GM21528 (cell line): ENCODE measurements at regions not wholly inside any gene's neighbourhood (a gene's known extent, or its start where the extent isn't known, plus 50 kb on each side); places are given as distances from the start of the nearest gene placed in this dataset.

ENCODE experiments used
- ATAC-seq: cut with Tn5 transposase; IDR thresholded peaks from one replicate; pipeline ENCODE4 v1.9.1; 2021; ENCODE audit warnings: mild to moderate bottlenecking, moderate library complexity; ENCODE audit not compliant: unreplicated experiment, low FRiP score

GRCh38 chr5:6202149-6202967 is 176.0 kb downstream of the MED10 start:
- ATAC-seq: no peak

GRCh38 chr5:6201631-6202030 is 176.7 kb downstream of the MED10 start:
- no peak for ATAC-seq

- no peak for ATAC-seq
These were observed 179.8 kb downstream of the MED10 start for GRCh38 chr5:6198531-6198930.

GRCh38 chr5:6197427-6197826 is 180.9 kb downstream of the MED10 start:
- no peak for ATAC-seq

GRCh38 chr5:6195711-6196358 is 182.5 kb downstream of the MED10 start:
- no peak for ATAC-seq

GRCh38 chr5:6194906-6195612 is 183.3 kb downstream of the MED10 start:
- ATAC-seq: no peak

- ATAC-seq: no peak
These were observed 184.0 kb downstream of the MED10 start for GRCh38 chr5:6194261-6194875.

GRCh38 chr5:6193310-6193709 is 185.0 kb downstream of the MED10 start:
- no peak for ATAC-seq

GRCh38 chr5:6190838-6191237 is 187.5 kb downstream of the MED10 start:
- no peak for ATAC-seq

- no peak for ATAC-seq
These were observed 189.4 kb downstream of the MED10 start for GRCh38 chr5:6188976-6189375.

- peak; percentile 96 for ATAC-seq
These were observed 190.0 kb downstream of the MED10 start for GRCh38 chr5:6188344-6188743.

- no peak for ATAC-seq
These were observed 190.8 kb downstream of the MED10 start for GRCh38 chr5:6187501-6187900.

GRCh38 chr5:6185574-6185973 is 192.8 kb downstream of the MED10 start:
- no peak for ATAC-seq

- no peak for ATAC-seq
These were observed 193.9 kb downstream of the MED10 start for GRCh38 chr5:6184481-6184880.

- no peak for ATAC-seq
These were observed 194.7 kb downstream of the MED10 start for GRCh38 chr5:6183391-6184390.

- ATAC-seq: no peak
These were observed 196.0 kb downstream of the MED10 start for GRCh38 chr5:6182271-6182815.

- ATAC-seq: no peak
These were observed 196.5 kb downstream of the MED10 start for GRCh38 chr5:6181871-6182270.

GRCh38 chr5:6181147-6181729 is 197.1 kb downstream of the MED10 start:
- ATAC-seq: no peak

GRCh38 chr5:6180231-6180872 is 198.0 kb downstream of the MED10 start:
- no peak for ATAC-seq
